NT2/D1 (cell line): ENCODE measurements at regions not wholly inside any gene's neighbourhood (a gene's known extent, or its start where the extent isn't known, plus 50 kb on each side); places are given as distances from the start of the nearest gene placed in this dataset.

ENCODE experiments used
- YY1 ChIP-seq: IDR thresholded peaks from 2 replicates; pipeline ENCODE4 v1.6.1; 2011; ENCODE audit not compliant: insufficient read length, insufficient read depth
- ZNF274 ChIP-seq: IDR thresholded peaks from 2 replicates; pipeline ENCODE4 v1.6.1; 2011; ENCODE audit warnings: mild to moderate bottlenecking, low read depth, low read length

DNA sequence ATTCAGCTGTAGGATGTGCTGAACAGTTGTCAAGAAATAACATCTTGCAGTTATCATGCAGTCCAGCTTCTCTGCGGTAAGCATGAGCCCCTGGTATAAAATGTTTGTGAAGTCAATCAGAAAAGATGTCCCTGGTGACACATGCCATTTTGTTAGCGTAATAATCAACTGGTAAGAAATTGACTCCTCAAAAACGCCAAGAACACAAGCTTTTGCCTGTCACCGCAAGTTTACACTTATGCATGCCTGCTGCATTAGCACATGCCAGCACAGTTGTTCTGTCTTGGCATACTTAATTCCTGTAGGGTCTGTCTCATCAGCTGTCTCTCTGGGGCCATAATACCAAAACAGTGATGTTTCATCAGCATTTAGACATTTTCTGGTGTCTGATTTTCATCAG is 524.8 kb upstream of the DSEL start:
- TF ChIP-seq YY1 (no peak), ZNF274 (no peak)
